NCI-H1105 (cell line): ENCODE measurements at regions not wholly inside any gene's neighbourhood (a gene's known extent, or its start where the extent isn't known, plus 50 kb on each side); places are given as distances from the start of the nearest gene placed in this dataset.
A peak's percentile ranks its signal among the peaks of the same experiment; 100 is the strongest.

Source experiments
- DNase-seq: peaks from one replicate; lab custom pipeline; 2025; lab: John Stamatoyannopoulos, UW

DNA sequence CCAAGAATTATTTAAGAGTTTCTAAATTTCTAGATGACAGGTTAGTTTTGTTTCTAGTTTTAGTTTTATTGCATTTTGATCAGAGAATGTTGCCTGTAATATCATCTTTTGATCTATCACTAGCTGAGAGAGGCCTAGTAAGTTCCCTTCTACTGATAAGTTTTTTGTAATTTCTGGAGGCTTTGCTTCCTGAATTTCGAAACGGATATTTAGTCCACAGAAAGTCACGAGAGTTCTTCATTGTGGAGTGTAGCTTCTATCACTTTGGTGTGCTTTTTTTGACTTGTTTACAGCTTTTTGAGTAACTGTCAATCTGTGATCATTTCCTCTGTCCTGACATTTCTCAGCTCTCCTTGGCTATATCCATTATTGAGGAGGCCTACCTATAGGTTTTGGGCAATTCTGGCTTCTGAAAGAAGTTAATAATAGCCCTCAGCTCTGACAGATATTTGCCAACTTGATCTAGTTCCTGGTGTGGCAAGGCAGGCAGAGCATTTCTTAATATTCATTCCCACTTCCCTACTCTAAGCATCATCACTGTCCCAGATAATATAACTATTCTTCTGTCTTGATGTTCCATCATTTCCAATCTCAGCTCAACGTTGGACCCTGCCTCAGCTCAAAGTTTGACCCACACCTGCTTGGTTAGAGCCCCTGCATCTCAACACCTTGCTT lies 171.3 kb downstream of the BLID start:
- DNase-seq: no peak

- no peak for DNase-seq
These were observed 177.9 kb downstream of the BLID start for GRCh38 chr11:121938076-121938475.

GRCh38 chr11:121936781-121937447 lies 179.1 kb downstream of the BLID start:
- no peak for DNase-seq

GRCh38 chr11:121936370-121936769 lies 179.6 kb downstream of the BLID start:
- no peak for DNase-seq

GRCh38 chr11:121933694-121934093 lies 182.3 kb downstream of the BLID start:
- DNase-seq: no peak

- DNase-seq: no peak
These were observed 182.7 kb downstream of the BLID start for GRCh38 chr11:121933294-121933693.

DNA sequence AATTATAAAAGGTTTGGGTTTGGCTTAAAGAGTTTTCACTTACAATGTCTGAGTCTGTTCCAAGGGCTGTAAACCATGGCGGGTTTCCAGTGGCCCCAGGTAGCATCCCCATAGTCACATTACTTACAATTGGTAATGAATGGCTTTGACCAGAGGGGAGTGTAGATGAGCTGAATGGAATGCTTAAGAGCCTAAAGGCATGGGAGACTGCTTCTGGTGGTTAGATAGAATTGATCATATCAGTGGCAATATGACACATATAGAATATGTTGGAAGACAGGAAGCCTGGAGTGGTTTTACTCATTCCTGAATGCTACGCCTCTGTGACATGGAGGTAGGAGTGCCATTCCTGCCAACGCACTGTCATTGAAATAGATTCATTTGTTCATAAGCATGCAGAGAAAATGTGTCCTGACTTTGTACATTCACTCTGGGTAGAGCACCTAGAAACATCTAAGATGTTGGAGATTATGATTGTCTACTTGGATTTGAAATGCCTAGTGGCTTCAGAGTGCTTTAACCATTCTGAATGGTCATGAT lies 183.3 kb downstream of the BLID start:
- DNase-seq: no peak

GRCh38 chr11:121931748-121932352 lies 184.2 kb downstream of the BLID start:
- DNase-seq: no peak

DNA sequence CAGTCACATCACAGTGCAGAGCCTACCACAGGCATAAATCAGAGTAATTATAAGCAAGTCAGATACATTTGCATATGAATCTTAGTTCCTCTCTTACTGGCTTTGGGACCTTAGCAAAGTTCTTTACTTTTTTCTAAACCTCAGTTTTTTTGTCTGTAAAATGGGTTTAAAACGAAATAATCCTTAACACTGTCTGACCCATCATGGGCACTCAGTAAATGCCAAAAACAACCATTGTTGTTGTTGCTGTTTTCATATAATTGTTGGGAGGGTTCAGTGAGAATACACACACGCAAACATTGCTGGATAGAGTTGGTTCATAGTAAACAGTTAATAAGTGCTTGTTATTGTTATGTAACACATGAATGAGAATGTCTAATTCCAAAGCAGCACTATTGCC lies 184.9 kb downstream of the BLID start:
- DNase-seq: no peak

DNA sequence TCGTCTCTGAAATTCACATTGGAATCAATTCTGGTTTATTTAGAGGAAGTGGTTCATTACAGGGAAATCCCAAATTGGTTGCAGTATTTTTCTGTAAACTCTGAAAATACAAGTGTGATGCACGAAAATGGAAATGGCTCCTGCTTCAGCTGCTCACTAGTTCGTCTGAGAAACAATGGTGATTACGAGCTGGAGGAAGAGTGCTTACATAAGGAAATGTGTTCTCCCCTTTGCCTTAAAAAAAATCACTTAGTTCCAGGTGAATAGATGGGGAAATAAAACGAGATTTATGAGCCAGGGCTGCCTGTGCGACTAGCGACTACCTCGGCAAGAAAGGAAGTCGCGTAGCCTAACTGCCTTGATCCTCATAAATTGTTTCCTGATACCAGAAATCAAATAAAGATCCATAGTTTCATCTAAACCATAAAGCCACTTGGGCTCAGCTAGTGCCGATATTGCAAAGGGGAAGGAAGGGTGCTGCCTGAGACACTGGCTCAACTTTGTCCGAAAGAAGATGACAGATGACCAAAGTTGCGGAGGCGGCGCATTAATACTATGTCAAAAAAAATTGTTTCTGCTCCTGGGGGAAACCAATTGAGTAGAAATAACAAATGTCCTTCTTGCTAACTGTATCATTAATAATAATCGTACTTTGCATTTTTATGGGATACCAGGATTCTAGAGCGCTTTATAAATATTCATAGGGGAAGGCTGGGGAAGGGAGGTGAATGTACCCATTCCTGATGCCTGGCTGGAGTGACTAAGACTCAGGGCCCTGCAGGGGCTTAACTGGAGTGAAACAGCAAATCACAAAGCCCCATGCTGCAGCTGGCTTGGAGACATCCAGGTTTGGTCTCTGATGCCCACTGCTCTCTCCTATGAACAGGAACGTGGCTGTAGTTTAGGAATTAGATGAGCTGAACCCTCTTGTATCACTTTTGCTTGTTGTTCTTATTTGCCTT lies 185.7 kb downstream of the BLID start:
- peak; percentile 39 for DNase-seq

DNA sequence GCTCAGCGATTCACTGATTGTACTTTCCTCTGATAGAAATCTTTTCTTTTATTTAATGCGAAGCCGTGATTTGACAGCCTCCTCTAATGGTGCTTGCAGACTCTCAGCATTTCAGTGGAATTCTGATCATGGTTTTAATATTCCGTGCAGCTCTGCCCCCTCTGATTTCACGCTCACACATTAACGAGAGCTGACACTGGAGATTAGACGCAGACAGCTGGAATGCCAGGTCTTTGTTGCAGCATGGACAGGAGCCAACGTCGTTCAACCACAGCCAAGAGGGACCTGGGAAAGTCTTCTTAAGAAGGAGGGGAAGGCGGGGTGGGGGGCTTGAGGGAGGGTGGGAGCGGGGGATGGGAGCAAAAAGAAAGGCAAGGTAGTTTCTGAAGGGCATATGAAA lies 186.4 kb downstream of the BLID start:
- DNase-seq: peak; percentile 75

GRCh38 chr11:121928597-121929580 lies 187.1 kb downstream of the BLID start:
- DNase-seq: no peak

GRCh38 chr11:121927789-121928188 lies 188.2 kb downstream of the BLID start:
- DNase-seq: no peak

GRCh38 chr11:121927097-121927785 lies 188.8 kb downstream of the BLID start:
- no peak for DNase-seq

- DNase-seq: no peak
These were observed 191.8 kb downstream of the BLID start for GRCh38 chr11:121924191-121924590.

DNA sequence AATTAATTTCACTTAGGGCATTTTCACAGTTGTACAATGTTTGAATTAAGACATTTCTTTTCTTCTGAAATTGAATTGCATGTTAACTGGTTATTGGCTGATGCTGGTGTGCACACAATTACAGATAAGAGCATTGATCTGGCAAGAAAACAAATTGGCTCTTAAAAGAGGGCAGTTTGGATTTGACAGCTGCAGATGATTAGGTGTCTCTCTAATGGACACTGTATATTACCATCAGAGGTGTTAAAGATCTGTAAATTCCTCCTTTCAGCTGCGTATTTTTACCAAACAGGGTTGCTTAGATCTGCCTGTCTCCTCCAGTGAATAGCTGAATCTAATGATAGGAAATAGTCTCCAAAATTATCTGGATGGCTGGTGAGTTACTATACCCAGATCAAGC lies 198.5 kb downstream of the BLID start:
- no peak for DNase-seq

- no peak for DNase-seq
These were observed 201.4 kb downstream of the BLID start for GRCh38 chr11:121914508-121915059.

- no peak for DNase-seq
These were observed 206.4 kb downstream of the BLID start for GRCh38 chr11:121909596-121909995.

- DNase-seq: no peak
These were observed 208.6 kb downstream of the BLID start for GRCh38 chr11:121907379-121907778.

- no peak for DNase-seq
These were observed 211.9 kb downstream of the BLID start for GRCh38 chr11:121904148-121904547.
